ENCODE measurements at regions not wholly inside any gene's neighbourhood (a gene's known extent, or its start where the extent isn't known, plus 50 kb on each side); places are given as distances from the start of the nearest gene placed in this dataset.

- H3K27me3 Mint-ChIP-seq = no peaks in the 10 kb centered on the region
- H3K36me3 Mint-ChIP-seq (ENCODE audit: low read depth) = no peaks in the 10 kb centered on the region
- ChIA-PET CTCF (no interaction called here), POLR2A (no interaction called here)
- Histone ChIP-seq H3K36me3 (ENCODE audit: insufficient read depth, low read length) (no peaks in the 10 kb centered on the region), H3K4me1 (ENCODE audit: insufficient read depth, low read length) (no peaks in the 10 kb centered on the region), H3K27ac (ENCODE audit: low read depth in 1 of 2, low read length in 2 of 2) (no peak overlapping the region), H3K27me3 (ENCODE audit: control insufficient read depth in 1 of 2, insufficient read depth in 2 of 2, low read length in 2 of 2) (no peaks in the 10 kb centered on the region), H3K9me3 (ENCODE audit: control insufficient read depth in 1 of 2, insufficient read depth in 1 of 2, low read length in 2 of 2) (peaks cover 0 to 20% of the 10 kb centered on the region in 2 experiments), H3K4me3 (ENCODE audit: low read length) (no peak overlapping the region)
- intact Hi-C loops (cut with DNase I, micrococcal nuclease) = no loop called here
- peaks cover 8% of the 10 kb centered on the region for H3K9me3 Mint-ChIP-seq
- ATAC-seq (ENCODE audit: poor library complexity) = no peak
- no peaks in the 10 kb centered on the region for H3K4me1 Mint-ChIP-seq (ENCODE audit: low read depth)
- TF ChIP-seq CTCF (IDR thresholded peaks at IDR 0.05) = no peak
- DNase-seq = no peak
- no peak overlapping the region for H3K4me3 Mint-ChIP-seq
- no peak overlapping the region for H3K27ac Mint-ChIP-seq
Observed at GRCh38 chr9:81741103-81741502, 51.8 kb upstream of the TLE1 start.

GRCh38 chr9:81748091-81748490, 58.7 kb upstream of the TLE1 start:
- Mint-ChIP-seq H3K9me3 (peaks cover 3% of the 10 kb centered on the region), H3K36me3 (ENCODE audit: low read depth) (no peaks in the 10 kb centered on the region), H3K27me3 (no peaks in the 10 kb centered on the region), H3K27ac (no peak overlapping the region), H3K4me3 (no peak overlapping the region), H3K4me1 (ENCODE audit: low read depth) (no peaks in the 10 kb centered on the region)
- Histone ChIP-seq H3K27ac (ENCODE audit: low read depth in 1 of 2, low read length in 2 of 2) (no peak overlapping the region), H3K9me3 (ENCODE audit: control insufficient read depth in 1 of 2, insufficient read depth in 1 of 2, low read length in 2 of 2) (peaks cover 0 to 21% of the 10 kb centered on the region in 2 experiments), H3K4me3 (ENCODE audit: low read length) (no peak overlapping the region), H3K36me3 (ENCODE audit: insufficient read depth, low read length) (no peaks in the 10 kb centered on the region), H3K4me1 (ENCODE audit: insufficient read depth, low read length) (no peaks in the 10 kb centered on the region), H3K27me3 (ENCODE audit: control insufficient read depth in 1 of 2, insufficient read depth in 2 of 2, low read length in 2 of 2) (no peaks in the 10 kb centered on the region)
- no peak for ATAC-seq (ENCODE audit: poor library complexity)
- DNase-seq = no peak
- POLR2A ChIA-PET = no interaction called here
- no peak for TF ChIP-seq CTCF (IDR thresholded peaks at IDR 0.05)
- intact Hi-C loops (cut with DNase I, micrococcal nuclease) = no loop called here
- CTCF ChIA-PET = no interaction called here

GRCh38 chr9:81753436-81753835, 64.1 kb upstream of the TLE1 start:
- Histone ChIP-seq H3K27me3 (ENCODE audit: control insufficient read depth in 1 of 2, insufficient read depth in 2 of 2, low read length in 2 of 2) (no peaks in the 10 kb centered on the region), H3K4me3 (ENCODE audit: low read length) (no peak overlapping the region), H3K36me3 (ENCODE audit: insufficient read depth, low read length) (no peaks in the 10 kb centered on the region), H3K27ac (ENCODE audit: low read depth in 1 of 2, low read length in 2 of 2) (no peak overlapping the region), H3K9me3 (ENCODE audit: control insufficient read depth in 1 of 2, insufficient read depth in 1 of 2, low read length in 2 of 2) (peaks cover 0 to 9% of the 10 kb centered on the region in 2 experiments), H3K4me1 (ENCODE audit: insufficient read depth, low read length) (no peaks in the 10 kb centered on the region)
- Mint-ChIP-seq H3K27ac (no peak overlapping the region), H3K4me1 (ENCODE audit: low read depth) (no peaks in the 10 kb centered on the region), H3K36me3 (ENCODE audit: low read depth) (no peaks in the 10 kb centered on the region), H3K27me3 (no peaks in the 10 kb centered on the region), H3K9me3 (no peaks in the 10 kb centered on the region), H3K4me3 (no peak overlapping the region)
- no peak for TF ChIP-seq CTCF (IDR thresholded peaks at IDR 0.05)
- POLR2A ChIA-PET = no interaction called here
- CTCF ChIA-PET = interaction anchor here (1.3 kb wide), 1 partner anchor 19 kb away, joined by 3 read pairs; no protein-coding TSS in a partner anchor
- DNase-seq (no peak), ATAC-seq (ENCODE audit: poor library complexity) (no peak)
- intact Hi-C loops (cut with DNase I, micrococcal nuclease) = no loop called here

Measured in CD4-positive, alpha-beta T cell (primary cell).